ENCODE measurements at regions not wholly inside any gene's neighbourhood (a gene's known extent, or its start where the extent isn't known, plus 50 kb on each side); places are given as distances from the start of the nearest gene placed in this dataset.

DNA sequence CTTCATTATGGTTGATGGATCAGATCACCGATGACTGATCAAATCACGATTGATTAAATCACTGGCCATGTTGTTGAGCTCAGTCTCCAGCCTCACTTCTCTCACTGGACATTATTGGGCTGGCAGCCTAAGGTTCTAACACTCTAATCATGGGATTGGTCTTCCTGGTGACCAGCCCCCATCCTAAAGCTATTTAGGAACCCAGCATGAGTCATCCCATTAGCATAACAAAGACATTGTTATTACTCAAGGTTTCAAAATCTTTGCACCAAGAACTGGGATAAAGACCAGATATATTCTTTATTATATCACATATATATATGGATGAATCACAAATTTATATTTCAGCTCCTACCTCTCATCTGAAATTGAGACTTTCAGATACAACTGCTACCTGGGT lies 272.1 kb upstream of the IL12B start:
- TF ChIP-seq CTCF (IDR thresholded peaks at IDR 0.05): no peak
- H3K4me3 ChIP-seq: no peak overlapping the region
- no peak for ATAC-seq
- WGBS, 2 donors: 96 to 98% methylated on average over 2 of the region's 2 CpGs
- no peaks in the 10 kb centered on the region for H3K27me3 ChIP-seq
- no peak overlapping the region for H3K27ac ChIP-seq
- peaks cover 0 to 12% (median 2%) of the 10 kb centered on the region in 11 donors for H3K9me3 ChIP-seq
- intact Hi-C loops (cut with DNase I): no loop called here
- H3K36me3 ChIP-seq: no peaks in the 10 kb centered on the region
- DNase-seq: no peak
- H3K4me1 ChIP-seq: peaks cover 0 to 21% (median 13%) of the 10 kb centered on the region in 9 donors

- H3K27ac ChIP-seq: peak overlapping the region in 9 of 10 donors; percentile 1 to 85 (median 65)
- H3K4me3 ChIP-seq: no peak overlapping the region
- peak in 1 of 2 donors; percentile 78 for DNase-seq
- intact Hi-C loops (cut with DNase I): loop anchor here in 2 of 10 donors (5.0 kb wide), 1 partner anchor 42 kb away; no protein-coding TSS in a partner anchor
- peak; percentile 84 to 99 (median 96) for ATAC-seq
- H3K4me1 ChIP-seq: peaks cover 0 to 21% (median 13%) of the 10 kb centered on the region in 9 donors
- peaks cover 0 to 25% (median 6%) of the 10 kb centered on the region in 11 donors for H3K9me3 ChIP-seq
- TF ChIP-seq CTCF (IDR thresholded peaks at IDR 0.05): no peak
- no peaks in the 10 kb centered on the region for H3K27me3 ChIP-seq
- 14 to 20% methylated on average over 3 of the region's 3 CpGs for WGBS, 2 donors
- no peaks in the 10 kb centered on the region for H3K36me3 ChIP-seq
Measured at GRCh38 chr5:159605585-159605984, 275.3 kb upstream of the IL12B start.

DNA sequence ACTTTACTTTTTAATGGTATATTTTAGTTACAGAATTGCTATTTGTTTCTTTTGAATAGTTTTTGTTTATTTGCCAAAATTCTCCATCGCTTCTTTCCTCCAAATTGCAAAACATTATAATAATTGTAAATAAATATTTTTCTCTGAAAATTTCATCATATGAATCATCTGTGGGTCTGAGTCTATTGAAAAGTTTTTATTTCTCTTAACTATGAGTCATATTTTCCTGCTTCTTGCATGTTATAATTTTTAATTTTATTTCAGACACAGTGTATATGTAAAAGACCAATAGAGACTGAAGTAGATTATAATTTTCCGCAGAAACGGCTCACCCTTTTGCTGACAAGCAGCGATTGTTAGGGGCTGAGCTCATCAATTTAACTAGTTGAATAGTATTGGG lies 279.1 kb upstream of the IL12B start:
- 93 to 96% methylated on average over 4 of the region's 4 CpGs for WGBS, 2 donors
- Histone ChIP-seq H3K4me1 (peaks cover 0 to 20% (median 13%) of the 10 kb centered on the region in 9 donors), H3K27ac (no peak overlapping the region), H3K27me3 (no peaks in the 10 kb centered on the region), H3K36me3 (no peaks in the 10 kb centered on the region), H3K9me3 (peaks cover 0 to 17% (median 3%) of the 10 kb centered on the region in 11 donors), H3K4me3 (no peak overlapping the region)
- no peak for DNase-seq
- intact Hi-C loops (cut with DNase I): loop anchor here in 2 of 10 donors (5.0 kb wide), 1 partner anchor 38 kb away; no protein-coding TSS in a partner anchor
- TF ChIP-seq CTCF (IDR thresholded peaks at IDR 0.05): no peak
- ATAC-seq: no peak

GRCh38 chr5:159610966-159611579 lies 280.8 kb upstream of the IL12B start:
- ATAC-seq: no peak
- TF ChIP-seq CTCF (IDR thresholded peaks at IDR 0.05): no peak
- Histone ChIP-seq H3K27ac (no peak overlapping the region), H3K4me3 (no peak overlapping the region), H3K36me3 (no peaks in the 10 kb centered on the region), H3K27me3 (no peaks in the 10 kb centered on the region), H3K4me1 (peaks cover 0 to 6% (median 0%) of the 10 kb centered on the region in 9 donors), H3K9me3 (peaks cover 0 to 17% (median 3%) of the 10 kb centered on the region in 11 donors)
- 96 to 97% methylated on average over 2 of the region's 2 CpGs for WGBS, 2 donors
- intact Hi-C loops (cut with DNase I): no loop called here
- DNase-seq: no peak

All from heart right ventricle (tissue), 16 donors.